ENCODE measurements at regions not wholly inside any gene's neighbourhood (a gene's known extent, or its start where the extent isn't known, plus 50 kb on each side); places are given as distances from the start of the nearest gene placed in this dataset.

DNA sequence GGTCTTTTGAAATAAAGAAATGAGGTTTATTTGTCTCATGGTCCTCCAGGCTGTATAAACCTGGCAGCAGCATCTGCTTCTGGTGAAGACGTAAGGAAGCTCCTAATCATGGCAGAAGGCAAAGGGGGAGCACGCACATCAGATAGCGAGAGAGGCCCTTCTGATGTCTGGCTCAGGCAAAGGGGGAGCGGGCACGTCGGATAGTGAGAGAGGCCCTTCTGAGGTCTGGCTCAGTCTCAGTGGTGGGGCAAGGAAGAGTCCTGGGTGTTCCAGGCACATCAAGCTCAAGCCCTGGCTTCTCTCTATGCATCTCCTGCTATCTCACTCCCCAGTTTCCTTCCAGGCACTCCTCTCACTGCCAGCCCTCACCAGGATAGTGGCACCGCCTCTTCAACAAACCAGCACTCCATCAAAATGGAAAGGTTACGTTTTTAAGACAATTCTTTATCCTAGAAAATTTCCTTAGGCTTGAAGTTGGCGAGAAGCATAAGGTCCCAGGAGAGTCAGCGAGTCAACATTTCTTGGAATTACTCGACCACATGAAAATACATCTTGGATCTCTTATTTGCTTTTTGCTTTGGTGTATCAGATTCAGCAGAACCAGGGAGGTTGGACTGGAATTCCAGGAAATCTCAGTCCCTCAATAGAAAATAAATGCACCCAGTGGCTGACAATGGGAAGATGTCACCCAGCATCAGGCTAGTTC, 189.6 kb upstream of the TMEM132C start:
- TF ChIP-seq, protein P1, sequence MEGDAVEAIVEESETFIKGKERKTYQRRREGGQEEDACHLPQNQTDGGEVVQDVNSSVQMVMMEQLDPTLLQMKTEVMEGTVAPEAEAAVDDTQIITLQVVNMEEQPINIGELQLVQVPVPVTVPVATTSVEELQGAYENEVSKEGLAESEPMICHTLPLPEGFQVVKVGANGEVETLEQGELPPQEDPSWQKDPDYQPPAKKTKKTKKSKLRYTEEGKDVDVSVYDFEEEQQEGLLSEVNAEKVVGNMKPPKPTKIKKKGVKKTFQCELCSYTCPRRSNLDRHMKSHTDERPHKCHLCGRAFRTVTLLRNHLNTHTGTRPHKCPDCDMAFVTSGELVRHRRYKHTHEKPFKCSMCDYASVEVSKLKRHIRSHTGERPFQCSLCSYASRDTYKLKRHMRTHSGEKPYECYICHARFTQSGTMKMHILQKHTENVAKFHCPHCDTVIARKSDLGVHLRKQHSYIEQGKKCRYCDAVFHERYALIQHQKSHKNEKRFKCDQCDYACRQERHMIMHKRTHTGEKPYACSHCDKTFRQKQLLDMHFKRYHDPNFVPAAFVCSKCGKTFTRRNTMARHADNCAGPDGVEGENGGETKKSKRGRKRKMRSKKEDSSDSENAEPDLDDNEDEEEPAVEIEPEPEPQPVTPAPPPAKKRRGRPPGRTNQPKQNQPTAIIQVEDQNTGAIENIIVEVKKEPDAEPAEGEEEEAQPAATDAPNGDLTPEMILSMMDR (IDR thresholded peaks at IDR 0.05), result no peak
- TF ChIP-seq POLR2A (IDR thresholded peaks at IDR 0.05) (no peak), POLR2AphosphoS5 (IDR thresholded peaks at IDR 0.05) (no peak)

All from prostate gland (tissue), 2 donors.